Sigmoid colon (tissue), 6 donors: ENCODE measurements at regions not wholly inside any gene's neighbourhood (a gene's known extent, or its start where the extent isn't known, plus 50 kb on each side); places are given as distances from the start of the nearest gene placed in this dataset.

Experiments
- DNase-seq: peaks from one replicate; pipeline ENCODE4 v3.0.0-alpha.2; 2019
- H3K27ac ChIP-seq, 4 donors: fragments of 200-600 bp; sonication (generic); one replicate each; pipeline ENCODE4 v1.5.1; 2016 to 2019; ENCODE audit warnings: mild to moderate bottlenecking in 1 of 4
- H3K27me3 ChIP-seq, 3 donors: fragments of 200-600 bp; sonication (generic); one replicate each; pipeline ENCODE4 v1.5.1; 2019; ENCODE audit warnings: mild to moderate bottlenecking in 1 of 3
- H3K36me3 ChIP-seq, 4 donors: fragments of 200-600 bp; sonication (generic); one replicate each; pipeline ENCODE4 v1.5.1; 2016 to 2019
- H3K4me1 ChIP-seq, 4 donors: fragments of 200-600 bp; sonication (generic); one replicate each; pipeline ENCODE4 v1.5.1; 2017 to 2019
- H3K4me3 ChIP-seq, 4 donors: fragments of 200-600 bp; sonication (generic); one replicate each; pipeline ENCODE4 v1.5.1; 2017 to 2019; ENCODE audit warnings: mild to moderate bottlenecking in 2 of 4, moderate library complexity in 1 of 4
- H3K9me3 ChIP-seq, 4 donors: fragments of 200-600 bp in 3 of 4; sonication (generic) in 3 of 4; one replicate each; pipeline versions ENCODE4 v1.5.1 to v1.6.1; 2013 to 2019
- CTCF ChIP-seq, 4 experiments: fragments of 450-650 bp in 3 of 4; fragments of 200-600 bp in 1 of 4; IDR thresholded peaks; one replicate each; pipeline ENCODE4 v1.5.1; 2016 to 2019; ENCODE audit warnings: antibody characterized with exemption in 4 of 4, mild to moderate bottlenecking in 3 of 4, moderate library complexity in 2 of 4
- EP300 ChIP-seq, 4 donors: sonication (generic); formaldehyde crosslinking; IDR thresholded peaks; one replicate each; pipeline ENCODE4 v1.6.1; 2017; ENCODE audit warnings: antibody characterized with exemption in 4 of 4
- POLR2A ChIP-seq, 2 donors: fragments of 450-650 bp; IDR thresholded peaks; one replicate each; pipeline ENCODE4 v1.6.1; 2016; ENCODE audit warnings: antibody characterized with exemption in 2 of 2, mild to moderate bottlenecking in 2 of 2, moderate library complexity in 2 of 2
- POLR2AphosphoS5 ChIP-seq, 4 donors: sonication (generic); formaldehyde crosslinking; IDR thresholded peaks; one replicate each; pipeline ENCODE4 v1.6.1; 2017; ENCODE audit warnings: antibody characterized with exemption in 4 of 4
- WGBS, 2 donors: extraction: QIAGEN DNeasy Blood & Tissue Kit; methylation state at CpG; one replicate each; pipeline ENCODE4 v1.1.7; 2013; 5-methylcytosine and 5-hydroxymethylcytosine counted together
- intact Hi-C: fragments of 100-400 bp; cut with DNase I; formaldehyde crosslinking; loops from one replicate; pipeline ENCODE4 v1.15.1; 2023
- donor health status: healthy with polysubstance abuse.
- donor health status: healthy.

DNA sequence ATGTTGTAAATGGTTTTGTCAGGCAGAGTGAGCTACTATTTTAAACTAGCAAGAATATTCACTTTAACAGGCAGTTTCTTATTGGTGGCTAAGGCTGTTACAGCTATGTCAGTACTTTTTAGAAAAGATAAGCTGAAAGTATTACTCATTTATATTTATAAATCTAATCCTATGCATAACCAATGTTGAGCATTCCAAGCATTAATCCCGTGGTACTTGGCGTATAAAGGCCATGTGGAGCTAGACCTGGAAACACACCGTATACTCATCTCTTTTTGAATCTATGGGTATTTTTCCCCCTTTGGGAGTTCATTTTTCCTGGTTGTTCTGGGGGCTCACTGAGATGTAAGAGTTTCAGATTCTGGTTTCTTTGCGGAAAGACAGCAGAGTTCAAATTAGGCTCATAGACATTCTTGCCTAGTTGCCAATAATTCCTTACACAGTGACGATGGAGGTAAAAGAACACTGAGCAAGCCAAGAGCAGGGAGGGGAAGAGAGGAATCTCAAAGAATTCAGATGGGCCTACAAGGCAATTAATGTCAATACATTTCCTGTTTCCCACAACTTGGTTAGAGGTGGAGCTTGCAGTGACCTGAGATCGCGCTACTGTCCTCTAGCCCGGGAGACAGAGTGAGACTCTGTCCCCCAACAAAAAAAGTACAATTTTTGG lies 211.5 kb downstream of the SOX4 start:
- peak overlapping the region in 3 of 4 donors; percentile 0 to 50 (median 39) for H3K27ac ChIP-seq
- intact Hi-C loops: loop anchor here (5.0 kb wide), 1 partner anchor 208 kb away; no protein-coding TSS in a partner anchor
- no peaks in the 10 kb centered on the region for H3K36me3 ChIP-seq
- H3K4me3 ChIP-seq: no peak overlapping the region
- no peak for TF ChIP-seq POLR2A (IDR thresholded peaks at IDR 0.05)
- no peak for TF ChIP-seq CTCF (IDR thresholded peaks at IDR 0.05)
- TF ChIP-seq EP300 (IDR thresholded peaks at IDR 0.05): no peak
- no peak for TF ChIP-seq POLR2AphosphoS5 (IDR thresholded peaks at IDR 0.05)
- DNase-seq: no peak
- peaks cover 0 to 42% (median 25%) of the 10 kb centered on the region in 4 donors for H3K4me1 ChIP-seq
- no peaks in the 10 kb centered on the region for H3K27me3 ChIP-seq
- no peaks in the 10 kb centered on the region for H3K9me3 ChIP-seq
- 92 to 96% methylated on average over 8 of the region's 8 CpGs for WGBS, 2 donors

GRCh38 chr6:21807299-21808044 lies 213.9 kb downstream of the SOX4 start:
- no peak overlapping the region for H3K4me3 ChIP-seq
- intact Hi-C loops: loop anchor here (2.0 to 5.0 kb wide), 2 partner anchors 143 to 210 kb away; no protein-coding TSS in a partner anchor
- no peaks in the 10 kb centered on the region for H3K27me3 ChIP-seq
- no peak for TF ChIP-seq POLR2A (IDR thresholded peaks at IDR 0.05)
- TF ChIP-seq EP300 (IDR thresholded peaks at IDR 0.05): no peak
- no peaks in the 10 kb centered on the region for H3K9me3 ChIP-seq
- no peaks in the 10 kb centered on the region for H3K36me3 ChIP-seq
- peak overlapping the region; percentile 38 to 82 (median 71) for H3K27ac ChIP-seq
- 74 to 84% methylated on average over 2 of the region's 2 CpGs for WGBS, 2 donors
- no peak for DNase-seq
- H3K4me1 ChIP-seq: peaks cover 0 to 42% (median 23%) of the 10 kb centered on the region in 4 donors

- DNase-seq: no peak
- H3K36me3 ChIP-seq: no peaks in the 10 kb centered on the region
- peak overlapping the region in 1 of 4 donors; percentile 19 for H3K4me3 ChIP-seq
Observed at GRCh38 chr6:21808045-21808470, 214.5 kb downstream of the SOX4 start.

DNA sequence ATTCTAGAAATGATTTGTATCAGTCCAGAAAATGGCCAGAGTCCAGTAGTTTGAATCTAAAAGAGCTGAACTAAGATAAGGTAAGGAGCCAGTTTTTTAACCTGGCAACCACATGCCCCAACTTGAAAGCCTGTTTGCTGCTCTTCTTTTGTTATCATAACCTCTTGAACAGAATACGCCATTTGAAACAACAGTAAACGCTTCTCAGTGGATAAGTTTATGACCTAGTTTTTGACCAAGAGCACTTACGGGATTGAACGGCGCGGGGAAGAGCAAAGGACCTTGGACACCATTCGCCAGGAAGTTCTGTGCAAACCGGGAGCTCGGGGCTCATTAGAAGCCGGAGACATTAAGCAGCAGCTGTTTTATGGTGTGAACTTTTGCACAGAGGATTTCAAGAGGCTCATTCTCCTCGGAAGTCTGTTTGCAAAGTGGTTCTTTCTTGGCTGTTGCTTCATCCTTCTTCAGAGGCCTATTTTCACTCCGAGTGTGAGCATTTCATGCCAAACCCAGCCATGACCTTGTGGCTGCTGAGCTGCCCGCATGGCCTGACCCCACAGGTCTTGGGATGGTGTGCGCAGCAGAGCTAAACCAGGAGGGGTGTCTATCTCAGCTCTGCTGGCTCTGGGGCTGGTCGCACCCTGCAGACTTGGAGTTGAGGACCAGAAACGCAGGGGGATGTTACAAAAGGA lies 215.1 kb downstream of the SOX4 start:
- peak; percentile 78 for DNase-seq
- Histone ChIP-seq H3K27me3 (no peaks in the 10 kb centered on the region), H3K9me3 (no peaks in the 10 kb centered on the region), H3K4me1 (peaks cover 0 to 41% (median 22%) of the 10 kb centered on the region in 4 donors), H3K36me3 (no peaks in the 10 kb centered on the region), H3K27ac (peak overlapping the region; percentile 38 to 82 (median 71)), H3K4me3 (peak overlapping the region in 2 of 4 donors; percentile 17 to 19)
- WGBS, 2 donors: 23 to 54% methylated on average over 16 of the region's 16 CpGs
- TF ChIP-seq EP300 (IDR thresholded peaks at IDR 0.05) (peak in 1 of 4 donors; percentile 46), CTCF (IDR thresholded peaks at IDR 0.05) (no peak), POLR2A (IDR thresholded peaks at IDR 0.05) (no peak), POLR2AphosphoS5 (IDR thresholded peaks at IDR 0.05) (peak in 3 of 4 donors; percentile 34 to 78 (median 67))
- intact Hi-C loops: loop anchor here (2.0 to 5.0 kb wide), 2 partner anchors 144 to 211 kb away; no protein-coding TSS in a partner anchor

More at GRCh38 chr6:21808045-21808470, 214.5 kb downstream of the SOX4 start:
- H3K27me3 ChIP-seq: no peaks in the 10 kb centered on the region
- TF ChIP-seq POLR2A (IDR thresholded peaks at IDR 0.05): no peak
- TF ChIP-seq CTCF (IDR thresholded peaks at IDR 0.05): no peak
- no peak for TF ChIP-seq POLR2AphosphoS5 (IDR thresholded peaks at IDR 0.05)
- TF ChIP-seq EP300 (IDR thresholded peaks at IDR 0.05): no peak
- 16 to 56% methylated on average over 7 of the region's 7 CpGs for WGBS, 2 donors
- intact Hi-C loops: loop anchor here (2.0 to 5.0 kb wide), 2 partner anchors 143 to 211 kb away; no protein-coding TSS in a partner anchor
- peak overlapping the region; percentile 38 to 82 (median 71) for H3K27ac ChIP-seq
- H3K4me1 ChIP-seq: peaks cover 0 to 41% (median 22%) of the 10 kb centered on the region in 4 donors
- no peaks in the 10 kb centered on the region for H3K9me3 ChIP-seq
